Activated effector memory CD4-positive, alpha-beta T cell treated with Interleukin-2 at 50 U/mL for 16 hours (primary cell): ENCODE measurements at regions not wholly inside any gene's neighbourhood (a gene's known extent, or its start where the extent isn't known, plus 50 kb on each side); places are given as distances from the start of the nearest gene placed in this dataset.
"Not testable (repeated sequence)": the region's sequence is repeated elsewhere in the genome, so short reads cannot be mapped to it uniquely, and the experiment has no call there.

Experiments used
- DNase-seq: peaks from one replicate; pipeline ENCODE4 v3.0.0-alpha.2; 2020

DNA sequence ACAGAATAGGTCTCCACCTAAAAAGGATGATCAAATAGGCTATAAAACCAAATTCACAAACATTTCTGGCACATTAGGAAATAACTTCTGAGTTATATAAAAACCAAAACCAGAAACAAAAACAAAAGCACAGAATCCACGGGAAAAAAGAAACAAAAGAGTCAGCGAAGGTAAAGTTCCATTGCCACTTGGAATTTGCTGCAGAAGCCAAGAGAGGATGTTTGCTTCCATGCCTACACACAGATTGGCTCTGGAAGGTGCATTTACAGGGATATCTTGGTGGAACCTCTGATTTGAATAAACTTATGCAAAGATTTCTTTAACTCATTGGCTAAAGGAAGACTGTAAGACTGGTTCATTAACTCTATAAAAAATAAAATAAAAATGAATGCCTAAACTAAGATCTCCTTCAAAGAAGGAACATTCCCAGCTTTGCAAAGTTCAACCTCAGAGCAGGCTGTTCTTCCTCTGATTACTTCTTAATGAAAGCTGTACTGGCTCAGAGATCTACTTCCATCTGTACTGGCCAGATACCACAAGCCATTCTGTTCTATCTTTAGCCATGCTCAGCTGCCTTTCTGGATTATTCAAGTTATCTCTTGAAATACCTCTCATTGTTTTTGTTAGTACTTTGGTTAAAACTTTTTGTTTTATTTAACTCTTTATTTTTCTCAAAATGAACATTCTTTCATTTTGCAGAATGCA, 537.5 kb upstream of the CCDC54 start:
- no peak for DNase-seq

GRCh38 chr3:106840319-106840718, 536.9 kb upstream of the CCDC54 start:
- DNase-seq = no peak

- no peak for DNase-seq
Measured at GRCh38 chr3:106842151-106842550, 535.1 kb upstream of the CCDC54 start.

- no peak for DNase-seq
Measured at GRCh38 chr3:106844638-106845037, 532.6 kb upstream of the CCDC54 start.

DNA sequence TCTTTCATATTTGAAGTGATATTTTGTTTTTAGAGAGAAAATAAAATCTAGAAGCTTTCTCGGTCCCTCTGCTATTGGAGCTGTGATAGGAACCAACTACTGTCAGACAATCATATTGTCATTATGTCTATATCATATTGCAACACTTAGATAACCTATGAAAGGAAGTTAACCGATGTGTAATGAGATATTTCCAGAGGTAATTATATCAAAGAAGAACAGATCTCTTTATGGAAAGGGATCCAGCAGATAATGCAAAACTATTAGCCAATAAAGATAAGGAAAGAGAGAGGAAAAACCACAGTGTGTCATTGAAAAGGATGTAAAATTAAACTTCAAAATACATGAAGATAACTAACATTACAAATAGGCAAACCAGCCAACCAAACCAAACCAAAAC, 529.1 kb upstream of the CCDC54 start:
- no peak for DNase-seq

DNA sequence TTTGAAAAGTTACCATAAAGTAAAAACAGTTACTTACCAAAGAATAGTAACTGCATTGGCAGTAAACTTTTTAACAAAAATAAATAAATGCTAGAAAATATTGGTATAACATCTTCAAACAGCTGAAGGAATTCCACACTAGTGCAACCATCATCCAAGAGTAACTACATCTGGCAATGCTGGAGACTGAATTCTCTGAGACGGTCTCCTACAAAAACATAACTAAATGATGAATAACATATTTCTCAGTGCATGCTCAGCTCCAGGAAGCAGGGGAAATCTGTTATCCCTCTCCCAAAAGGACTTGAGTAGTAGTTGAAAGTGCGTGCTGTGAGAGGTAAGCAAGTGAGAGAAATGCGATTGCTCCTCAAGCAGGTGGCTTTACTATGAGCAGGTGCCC, 526.8 kb upstream of the CCDC54 start:
- no peak for DNase-seq

DNA sequence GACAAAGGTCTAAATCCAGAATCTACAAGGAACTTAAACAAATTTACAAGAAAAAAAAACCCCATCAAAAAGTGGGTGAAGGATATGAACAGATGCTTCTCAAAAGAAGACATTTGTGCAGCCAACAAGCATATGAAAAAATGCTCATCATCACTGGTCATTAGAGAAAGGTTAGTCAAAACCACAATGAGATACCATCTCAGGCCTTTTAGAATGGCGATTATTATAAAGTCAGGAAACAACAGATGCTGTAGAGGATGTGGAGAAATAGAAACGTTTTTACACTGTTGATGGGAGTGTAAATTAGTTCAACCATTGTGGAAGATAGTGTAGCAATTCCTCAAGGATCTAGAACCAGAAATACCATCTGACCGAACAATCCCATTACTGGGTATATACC, 518.9 kb upstream of the CCDC54 start:
- DNase-seq = not testable (repeated sequence)

DNA sequence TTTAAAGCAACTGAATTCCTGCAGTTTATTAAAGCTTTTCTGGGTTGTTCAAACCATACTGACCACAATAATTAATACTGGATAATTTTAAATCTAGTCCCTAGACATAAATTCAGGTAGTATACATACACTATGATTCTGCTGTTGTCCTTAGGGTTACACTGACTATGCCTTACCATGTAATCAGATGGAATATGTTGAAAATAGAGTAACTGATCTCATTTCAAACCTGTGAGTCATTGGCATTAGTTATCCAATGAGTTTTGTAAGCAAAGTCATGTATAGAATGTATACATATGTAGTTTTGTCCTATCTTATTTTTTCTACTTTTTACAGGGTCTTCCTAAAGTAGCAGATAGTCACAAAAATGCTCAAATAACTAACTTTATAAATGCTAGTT, 517.1 kb upstream of the CCDC54 start:
- DNase-seq = no peak

- DNase-seq = no peak
Measured at GRCh38 chr3:106862067-106862466, 515.2 kb upstream of the CCDC54 start.

DNA sequence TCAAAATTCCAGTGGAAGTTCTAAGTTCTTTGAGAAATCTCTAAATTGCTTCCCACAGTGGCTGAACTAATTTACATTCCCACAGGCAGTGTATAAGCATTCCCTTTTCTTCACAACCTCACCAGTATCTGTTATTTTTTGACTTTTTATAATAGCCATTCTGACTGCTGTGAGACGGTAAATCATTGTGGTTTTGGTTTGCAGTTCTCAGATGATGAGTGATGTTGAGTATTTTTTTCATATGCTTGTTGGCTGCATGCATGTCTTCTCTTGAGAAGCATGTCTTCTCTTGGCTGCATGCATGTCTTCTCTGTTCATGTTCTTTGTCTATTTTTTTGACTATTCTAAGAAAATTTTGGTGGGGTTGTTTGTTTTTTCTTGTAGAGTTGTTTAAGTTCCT, 499.6 kb upstream of the CCDC54 start:
- no peak for DNase-seq

DNA sequence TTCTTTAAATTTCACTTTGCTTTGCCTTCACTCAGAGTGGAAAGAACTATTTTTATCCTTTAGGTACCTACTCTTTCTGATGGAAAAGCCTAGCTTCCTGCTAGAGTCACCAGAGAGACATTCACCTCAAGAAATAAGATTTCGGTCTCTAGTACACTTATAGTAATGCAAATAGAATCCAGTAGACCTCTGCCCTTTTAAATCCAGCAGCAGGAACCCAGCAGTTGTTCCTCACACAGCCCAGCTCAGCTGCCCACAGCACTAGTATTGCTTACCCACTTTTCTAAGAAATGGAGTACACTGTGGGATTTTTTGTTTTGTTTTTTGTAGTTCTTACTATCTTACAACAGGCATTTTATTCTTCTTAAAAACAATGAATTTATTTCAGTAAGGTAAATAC, 497.0 kb upstream of the CCDC54 start:
- DNase-seq = no peak

DNA sequence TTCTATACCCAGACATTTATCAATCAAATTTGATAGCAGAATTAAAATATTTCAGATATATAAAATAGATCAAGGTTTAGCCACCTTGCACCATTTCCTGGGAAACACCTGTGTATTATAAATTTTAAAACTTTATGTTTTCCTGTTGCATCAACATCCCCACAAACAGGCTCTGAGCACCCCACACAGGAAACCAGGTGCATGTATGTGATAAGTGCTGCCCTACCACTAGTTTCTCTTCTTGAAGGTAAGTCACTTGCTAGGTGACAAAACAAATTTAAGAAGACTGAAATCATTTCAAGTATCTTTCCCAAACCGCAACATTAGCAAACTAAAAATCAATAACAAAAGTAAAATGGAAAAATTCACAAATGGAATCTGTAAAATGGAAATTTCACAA, 496.1 kb upstream of the CCDC54 start:
- DNase-seq = no peak

- no peak for DNase-seq
Measured at GRCh38 chr3:106882297-106882696, 494.9 kb upstream of the CCDC54 start.

GRCh38 chr3:106906074-106906473, 471.2 kb upstream of the CCDC54 start:
- no peak for DNase-seq

- no peak for DNase-seq
Measured at GRCh38 chr3:106908181-106908938, 468.9 kb upstream of the CCDC54 start.

DNA sequence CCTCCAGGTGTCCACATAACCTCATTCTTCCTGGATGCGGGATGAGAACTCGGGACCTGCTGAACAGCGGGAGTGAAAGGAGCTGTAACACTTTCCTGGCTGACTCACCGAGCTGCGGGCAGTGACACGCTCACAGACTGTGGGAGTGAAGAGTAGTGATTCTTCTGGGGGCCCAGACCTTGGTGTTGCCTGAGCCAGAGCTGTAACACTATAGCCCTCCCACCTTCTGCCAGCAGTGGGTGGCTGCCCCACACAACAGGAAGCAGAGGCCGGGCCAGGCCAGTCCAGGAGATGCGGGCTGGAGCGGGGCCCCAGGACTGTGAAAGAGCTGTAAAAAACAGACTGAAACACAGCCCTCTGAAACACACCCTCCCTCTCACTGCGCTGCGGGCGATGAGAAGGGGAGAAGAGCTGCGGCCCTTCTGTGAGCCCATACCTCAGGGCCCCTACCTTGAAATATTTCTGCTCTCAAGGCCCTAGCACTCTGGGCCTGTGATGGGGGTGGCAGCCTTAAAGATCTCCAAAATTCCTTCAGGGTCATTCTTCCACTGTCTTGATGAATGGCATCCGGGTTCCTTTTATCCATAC, 464.0 kb upstream of the CCDC54 start:
- no peak for DNase-seq

DNA sequence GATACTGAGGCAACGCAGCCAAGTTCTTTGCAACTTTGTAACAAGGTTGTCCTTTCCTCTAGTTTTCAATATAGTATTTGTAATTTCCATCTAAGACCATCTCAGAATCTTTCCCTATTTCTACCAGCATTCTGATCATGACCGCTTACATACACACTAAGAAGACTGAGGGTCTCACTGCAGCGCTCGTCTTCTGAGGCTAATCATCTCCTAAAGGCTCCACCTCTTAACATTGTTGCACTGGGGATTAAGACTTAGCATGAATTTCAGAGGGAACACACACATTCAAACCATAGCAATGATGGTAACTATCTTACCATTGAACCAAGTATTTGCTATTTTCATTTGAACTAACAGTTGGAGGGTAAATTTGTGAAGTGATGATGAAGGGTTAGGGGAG, 463.3 kb upstream of the CCDC54 start:
- DNase-seq = no peak

GRCh38 chr3:106920609-106921008, 456.6 kb upstream of the CCDC54 start:
- DNase-seq = no peak

GRCh38 chr3:106929081-106929480, 448.2 kb upstream of the CCDC54 start:
- no peak for DNase-seq

DNA sequence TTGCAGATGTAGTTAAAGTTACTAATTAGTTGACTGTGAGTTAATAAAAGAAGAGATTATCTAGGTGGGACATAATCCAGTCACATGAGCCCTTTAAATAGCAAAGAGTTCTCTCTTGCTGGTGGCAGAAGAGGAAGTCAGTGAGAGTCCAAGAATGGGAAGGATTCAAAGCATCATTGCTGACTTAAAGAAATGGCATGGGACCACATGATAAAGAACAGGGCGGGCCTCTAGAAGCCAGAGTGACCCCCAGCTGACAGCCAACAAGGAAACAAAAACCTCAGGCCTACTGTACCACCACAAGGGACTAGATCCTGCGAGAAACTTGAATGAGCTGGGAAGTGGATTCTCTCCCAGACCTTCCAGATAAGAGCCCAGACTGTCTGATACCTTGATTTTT, 447.2 kb upstream of the CCDC54 start:
- no peak for DNase-seq

DNA sequence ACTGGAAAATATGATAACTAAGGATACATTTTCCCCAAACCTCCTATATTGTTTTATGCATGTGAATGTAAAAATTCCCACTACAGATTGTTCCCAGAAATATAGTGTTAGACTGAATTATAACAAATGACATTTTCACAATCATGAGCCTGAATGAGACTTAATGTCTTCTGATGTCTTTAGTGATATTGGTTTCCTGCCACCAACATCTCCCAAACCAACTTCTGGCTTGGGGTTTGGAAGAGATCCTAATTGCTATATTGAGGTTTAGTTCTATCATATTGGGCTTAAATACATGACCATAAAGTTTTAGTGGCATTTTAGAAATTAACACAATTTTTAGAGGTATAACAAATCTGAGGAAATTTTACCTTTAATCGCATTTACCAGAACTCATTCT, 445.3 kb upstream of the CCDC54 start:
- DNase-seq = no peak

- DNase-seq = no peak
Measured at GRCh38 chr3:106936337-106936736, 440.9 kb upstream of the CCDC54 start.

GRCh38 chr3:106942051-106942450, 435.2 kb upstream of the CCDC54 start:
- DNase-seq = no peak

DNA sequence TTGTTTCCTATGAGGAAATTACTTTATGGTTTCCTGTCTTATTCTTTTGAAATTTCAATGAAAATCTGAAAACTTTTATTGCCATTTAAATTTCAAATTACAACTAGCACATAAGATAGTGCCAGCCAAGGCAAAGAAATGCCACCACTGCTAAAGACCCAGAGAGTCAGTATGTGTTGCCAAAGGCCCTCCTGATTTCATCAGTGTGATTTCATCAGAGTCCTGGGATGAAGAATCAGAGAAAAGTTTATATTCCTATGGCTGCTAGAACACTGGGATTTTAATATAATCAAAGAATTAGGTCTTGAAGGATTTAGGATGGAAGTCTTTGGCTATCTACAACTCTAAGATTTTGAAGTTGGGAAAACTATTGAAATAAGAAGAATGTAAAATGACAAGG, 434.2 kb upstream of the CCDC54 start:
- DNase-seq = no peak
